ENCODE measurements at regions not wholly inside any gene's neighbourhood (a gene's known extent, or its start where the extent isn't known, plus 50 kb on each side); places are given as distances from the start of the nearest gene placed in this dataset.

GRCh38 chr4:35952751-35953150, 291.6 kb downstream of the ARAP2 start:
- TF ChIP-seq CTCF (conservative IDR thresholded peaks at IDR 0.05; ENCODE audit: low read depth, low read length) (no peak), EZH2 (IDR thresholded peaks at IDR 0.05; ENCODE audit: low read length, unreplicated experiment) (no peak)
